RCC 7860 (cell line): ENCODE measurements at regions not wholly inside any gene's neighbourhood (a gene's known extent, or its start where the extent isn't known, plus 50 kb on each side); places are given as distances from the start of the nearest gene placed in this dataset.

Experiments used
- DNase-seq: peaks from one replicate; pipeline ENCODE4 v3.0.0-alpha.2; 2015; ENCODE audit warnings: low spot score
- FAIRE-seq: peaks from 2 replicates; lab custom pipeline; 2012; peaks lifted over from hg19 to GRCh38; lab: Jason Lieb, UNC

GRCh38 chr7:15737601-15738000 lies 51.1 kb upstream of the MEOX2 start:
- DNase-seq (no peak), FAIRE-seq (no peak)
